GM19463 (cell line): ENCODE measurements at regions not wholly inside any gene's neighbourhood (a gene's known extent, or its start where the extent isn't known, plus 50 kb on each side); places are given as distances from the start of the nearest gene placed in this dataset.
"Not testable (repeated sequence)": the region's sequence is repeated elsewhere in the genome, so short reads cannot be mapped to it uniquely, and the experiment has no call there.

ENCODE experiments used
- ATAC-seq: cut with Tn5 transposase; IDR thresholded peaks from one replicate; pipeline ENCODE4 v1.9.1; 2021; ENCODE audit warnings: mild to moderate bottlenecking, moderate library complexity; ENCODE audit not compliant: unreplicated experiment

- ATAC-seq, result no peak
Measured at GRCh38 chr2:16395601-16396000, 270.0 kb downstream of the CYRIA start.

DNA sequence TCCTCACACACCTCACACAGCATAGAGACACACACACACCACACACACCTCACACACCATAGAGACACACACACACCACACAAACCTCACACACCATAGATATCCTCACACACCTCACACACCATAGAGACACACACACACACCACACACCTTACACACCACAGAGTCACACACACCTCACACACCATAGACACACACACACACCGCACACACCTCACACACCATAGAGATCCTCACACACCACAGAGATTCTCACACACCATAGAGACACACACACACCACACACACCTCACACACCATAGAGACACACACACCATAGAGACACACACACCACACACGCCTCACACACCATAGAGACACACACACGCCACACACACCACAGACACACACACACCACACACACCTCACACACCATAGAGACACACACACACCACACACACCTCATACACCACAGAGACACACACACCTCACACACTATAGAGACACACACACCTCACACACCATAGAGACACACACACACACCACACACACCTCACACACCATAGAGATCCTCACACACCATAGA, 270.6 kb downstream of the CYRIA start:
- no peak for ATAC-seq

GRCh38 chr2:16394072-16394985, 271.3 kb downstream of the CYRIA start:
- no peak for ATAC-seq

DNA sequence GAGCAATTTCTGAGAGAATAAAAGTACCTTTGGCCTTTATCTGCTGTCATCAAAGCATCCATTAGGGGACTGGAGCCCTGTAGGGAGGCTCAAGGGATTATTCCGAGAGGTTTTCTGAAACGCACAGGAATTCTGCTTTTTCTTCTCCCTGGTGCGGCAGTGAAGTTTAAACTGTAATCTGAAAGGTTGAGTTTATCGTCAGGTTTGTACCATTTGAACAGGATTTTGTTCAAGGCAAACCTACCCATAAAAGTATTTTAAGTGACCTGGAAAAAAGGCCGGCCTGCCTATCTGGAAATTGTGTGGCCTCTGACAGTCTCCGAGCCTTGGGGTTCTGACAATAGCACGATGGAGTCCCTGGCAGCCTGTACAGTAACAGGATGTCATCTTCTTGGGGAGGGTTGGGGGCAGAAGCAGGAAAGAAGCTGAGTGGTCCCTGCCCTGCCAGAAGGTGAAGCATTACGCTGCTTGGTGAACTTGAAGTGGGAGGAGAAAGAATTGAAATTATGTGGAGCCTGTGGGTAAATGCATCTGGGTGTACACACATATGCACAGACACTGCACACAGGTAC, 272.0 kb downstream of the CYRIA start:
- ATAC-seq, result no peak

DNA sequence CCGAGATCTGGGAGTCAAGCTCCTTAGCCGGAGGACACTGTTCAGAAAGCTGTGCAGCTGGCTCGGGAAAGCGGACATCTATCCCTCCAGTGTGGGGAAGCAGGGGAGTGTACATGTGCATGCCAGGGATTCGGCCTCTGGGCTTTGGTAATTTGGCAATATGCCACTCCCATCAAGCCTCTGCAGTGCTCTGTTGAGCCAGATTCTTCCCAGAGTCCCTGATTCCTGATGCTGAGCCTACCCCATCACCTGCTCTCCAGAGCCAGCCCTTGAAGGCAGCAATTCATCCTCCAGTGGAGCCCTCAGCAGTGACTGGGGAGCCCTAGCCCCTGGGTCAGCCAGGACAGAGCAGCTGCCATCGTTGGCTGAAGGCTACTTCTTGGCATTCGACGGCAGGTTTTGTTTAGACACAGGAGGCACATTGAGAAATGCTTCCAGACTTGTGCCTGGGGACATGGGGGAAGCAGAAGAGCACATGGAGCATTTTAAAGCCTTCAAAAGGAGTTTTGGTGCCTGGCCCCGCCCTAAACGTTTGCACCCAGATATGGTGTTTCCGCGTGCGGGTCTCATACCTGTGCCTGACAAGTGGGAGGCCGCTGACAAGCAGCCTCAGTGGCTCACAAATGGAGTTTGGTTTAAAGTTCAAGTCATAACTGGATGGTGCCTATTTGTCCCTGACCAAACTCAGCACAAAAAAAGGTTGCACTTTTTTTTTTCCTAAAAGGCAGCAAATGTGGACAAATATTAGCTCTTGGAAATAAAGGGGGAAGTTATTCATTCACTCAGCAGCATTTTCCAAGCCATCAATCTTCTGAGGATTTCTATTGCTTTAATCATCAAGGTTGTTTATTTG, 272.8 kb downstream of the CYRIA start:
- ATAC-seq, result no peak

DNA sequence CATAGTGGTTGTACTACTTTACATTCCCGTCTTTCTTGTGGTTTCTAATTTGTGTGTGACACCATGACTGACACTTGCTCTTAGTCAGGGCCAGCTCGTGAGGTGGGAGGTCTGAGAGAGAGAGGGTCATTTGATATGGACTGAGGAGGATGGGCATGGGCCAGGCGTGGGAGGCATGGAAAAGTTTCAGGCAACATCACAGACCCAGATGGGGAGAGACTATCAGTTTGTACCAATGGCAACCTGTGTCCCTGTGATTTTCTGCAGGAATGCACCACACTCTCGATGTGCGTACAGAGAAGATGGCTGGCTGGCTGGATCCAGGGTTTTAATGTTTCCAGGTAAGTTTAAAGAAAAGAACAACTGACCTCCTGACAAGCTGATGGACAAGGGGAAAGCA, 273.6 kb downstream of the CYRIA start:
- ATAC-seq, result no peak

DNA sequence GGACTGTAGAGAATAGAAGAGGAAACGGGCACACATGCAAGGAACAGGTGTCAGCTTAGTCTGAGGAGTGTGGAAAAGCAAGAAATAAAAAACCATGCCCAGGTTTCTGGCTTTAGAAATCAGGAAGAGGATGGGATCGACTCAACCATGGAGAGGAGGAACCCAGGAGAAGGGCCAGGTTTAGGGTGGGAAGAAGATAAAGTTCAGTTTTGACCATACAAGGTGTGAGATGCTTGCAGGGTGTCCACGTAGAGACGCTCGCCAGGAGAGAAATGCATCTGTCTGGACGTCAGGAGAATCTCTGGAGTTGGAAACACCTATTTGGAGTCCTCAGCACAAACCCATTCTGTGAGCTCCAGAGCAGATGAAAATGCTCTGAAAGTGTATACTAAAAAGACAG, 275.1 kb downstream of the CYRIA start:
- no peak for ATAC-seq

- ATAC-seq, result no peak
Measured at GRCh38 chr2:16389611-16390010, 276.0 kb downstream of the CYRIA start.

DNA sequence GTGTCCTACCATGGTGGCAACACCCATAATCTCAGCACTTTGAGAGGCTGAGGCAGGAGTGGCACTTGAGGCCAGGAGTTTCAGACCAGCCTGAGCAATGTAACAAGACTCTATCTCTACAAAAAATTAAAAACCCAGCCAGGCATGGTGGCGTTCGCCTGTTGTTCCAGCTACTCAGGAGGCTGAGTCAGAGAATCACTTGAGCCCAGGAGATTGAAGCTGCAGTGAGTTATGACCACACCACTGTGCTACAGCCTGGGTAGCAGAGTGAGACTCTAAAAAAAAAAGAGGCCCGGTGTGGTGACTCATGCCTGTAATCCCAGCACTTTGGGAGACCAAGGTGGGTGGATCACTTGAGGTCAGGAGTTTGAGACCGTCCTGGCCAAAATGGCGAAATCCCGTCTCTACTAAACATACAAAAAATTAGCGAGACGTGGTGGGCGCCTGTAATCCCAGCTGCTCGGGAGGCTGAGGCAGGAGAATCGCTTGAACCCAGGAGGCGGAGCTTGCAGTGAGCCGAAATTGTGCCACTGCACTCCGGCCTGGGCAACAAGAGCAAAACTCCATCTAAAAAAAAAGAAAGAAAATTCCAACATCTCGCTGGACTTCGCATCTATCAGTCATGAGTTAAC, 277.3 kb downstream of the CYRIA start:
- not testable (repeated sequence) for ATAC-seq

GRCh38 chr2:16387461-16387984, 278.1 kb downstream of the CYRIA start:
- no peak for ATAC-seq

DNA sequence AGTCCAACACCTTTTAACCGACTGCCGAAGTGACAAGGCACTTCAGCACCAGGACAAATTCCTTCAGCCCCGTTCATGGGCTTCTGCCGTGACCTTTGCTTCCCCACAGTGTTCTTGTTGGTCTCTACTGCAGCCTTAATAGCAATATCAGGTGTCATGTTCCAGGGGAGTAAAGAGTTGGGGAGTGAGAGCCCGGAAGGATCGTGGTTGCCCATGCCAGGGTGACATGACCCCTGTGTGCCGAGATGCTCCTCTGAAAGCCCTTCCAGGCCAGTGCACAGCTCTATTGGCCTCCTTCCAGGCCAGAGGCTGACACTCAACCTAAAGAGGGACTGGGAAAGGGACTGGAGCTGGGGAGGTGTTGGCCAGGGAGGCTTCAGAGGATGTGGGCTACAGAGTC, 279.2 kb downstream of the CYRIA start:
- ATAC-seq, result no peak

GRCh38 chr2:16386031-16386430, 279.6 kb downstream of the CYRIA start:
- no peak for ATAC-seq

DNA sequence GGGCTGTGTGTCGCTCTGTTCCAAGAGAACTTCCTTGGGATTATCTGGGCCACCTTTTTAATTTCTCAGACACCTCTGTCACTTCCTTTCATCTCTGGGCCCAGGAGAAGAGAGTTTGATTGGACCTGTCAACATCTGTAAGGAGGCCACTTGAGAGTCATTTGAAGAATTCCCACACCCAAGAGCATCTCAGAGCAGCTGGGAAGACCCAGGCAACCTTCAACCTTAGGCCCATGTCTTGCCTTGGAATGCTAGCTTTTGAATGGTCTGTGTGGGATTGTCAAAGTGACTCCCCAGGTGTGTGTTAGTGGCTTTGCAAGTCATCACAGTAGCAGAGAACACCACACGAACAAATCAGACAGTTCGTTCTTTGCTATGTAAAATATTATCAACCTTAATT, 280.3 kb downstream of the CYRIA start:
- ATAC-seq, result no peak

DNA sequence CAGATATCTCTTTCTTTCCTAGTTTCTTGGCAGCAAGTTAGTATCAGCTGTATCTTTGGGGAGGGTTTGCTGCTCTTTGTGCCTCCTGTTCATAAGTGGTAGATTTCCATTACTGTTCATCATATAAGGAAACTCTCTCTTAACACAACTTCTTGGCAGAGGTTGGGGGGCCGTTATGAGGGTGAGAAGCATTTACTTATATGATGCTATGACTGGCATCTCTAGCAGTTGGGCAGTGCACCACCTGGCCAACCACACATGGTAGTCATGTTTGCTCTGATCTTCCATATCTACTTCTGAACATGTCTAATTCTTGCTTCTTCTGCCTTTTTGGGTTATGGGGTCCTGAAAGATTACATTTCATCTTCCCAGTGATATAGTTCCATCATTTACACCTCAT, 282.2 kb downstream of the CYRIA start:
- no peak for ATAC-seq

- no peak for ATAC-seq
Measured at GRCh38 chr2:16382451-16382850, 283.2 kb downstream of the CYRIA start.

- ATAC-seq, result no peak
Measured at GRCh38 chr2:16381511-16381910, 284.1 kb downstream of the CYRIA start.

- not testable (repeated sequence) for ATAC-seq
Measured at GRCh38 chr2:16379901-16380300, 285.7 kb downstream of the CYRIA start.

GRCh38 chr2:16379061-16379460, 286.6 kb downstream of the CYRIA start:
- ATAC-seq, result not testable (repeated sequence)

DNA sequence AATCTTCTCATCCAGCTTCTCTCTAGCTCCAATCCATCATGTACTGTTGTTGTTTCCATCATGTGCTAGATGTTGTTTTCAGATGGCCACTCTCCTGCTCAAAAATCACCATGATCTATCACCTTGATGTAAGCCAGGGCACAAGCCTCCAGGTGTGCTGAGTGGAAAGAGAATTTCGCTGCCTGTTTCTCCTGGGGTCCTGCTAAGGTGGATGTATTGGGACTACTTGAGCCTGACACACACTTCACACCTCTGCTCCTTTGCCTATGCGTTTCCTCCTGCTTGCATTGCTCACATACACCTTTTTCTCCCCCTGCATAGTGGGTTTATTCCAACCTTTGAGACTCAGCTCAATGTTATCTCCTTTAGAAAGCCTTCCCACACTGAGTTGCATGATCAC, 287.6 kb downstream of the CYRIA start:
- ATAC-seq, result no peak

GRCh38 chr2:16375981-16376380, 289.7 kb downstream of the CYRIA start:
- ATAC-seq, result no peak

GRCh38 chr2:16375351-16375750, 290.3 kb downstream of the CYRIA start:
- ATAC-seq, result no peak
